GM19239 (cell line): ENCODE measurements at regions not wholly inside any gene's neighbourhood (a gene's known extent, or its start where the extent isn't known, plus 50 kb on each side); places are given as distances from the start of the nearest gene placed in this dataset.

ENCODE experiments used
- DNase-seq: peaks from one replicate; pipeline ENCODE4 v3.0.0; 2011; ENCODE audit warnings: low spot score; ENCODE audit not compliant: insufficient read length
- FAIRE-seq: peaks from 2 replicates; lab custom pipeline; 2011; peaks lifted over from hg19 to GRCh38; lab: Jason Lieb, UNC

GRCh38 chr13:48923376-48923775 lies 52.3 kb upstream of the FNDC3A start:
- no peak for FAIRE-seq
- DNase-seq = no peak

GRCh38 chr13:48925001-48925400 lies 50.7 kb upstream of the FNDC3A start:
- DNase-seq = no peak
- no peak for FAIRE-seq
